Peyer's patch (tissue), 4 donors: ENCODE measurements at regions not wholly inside any gene's neighbourhood (a gene's known extent, or its start where the extent isn't known, plus 50 kb on each side); places are given as distances from the start of the nearest gene placed in this dataset.

Experiments used
- DNase-seq, 3 donors: peaks; one replicate each; pipeline ENCODE4 v3.0.0-alpha.2; 2017 to 2019
- H3K27ac ChIP-seq, 4 donors: fragments of 200-600 bp; sonication (generic); one replicate each; pipeline ENCODE4 v1.5.1; 2016 to 2019
- H3K27me3 ChIP-seq, 2 donors: fragments of 200-600 bp; sonication (generic); one replicate each; pipeline ENCODE4 v1.5.1; 2019
- H3K36me3 ChIP-seq, 3 donors: fragments of 200-600 bp; sonication (generic); one replicate each; pipeline ENCODE4 v1.5.1; 2016 to 2019
- H3K4me1 ChIP-seq, 4 donors: fragments of 200-600 bp; sonication (generic); one replicate each; pipeline ENCODE4 v1.5.1; 2016 to 2019
- H3K4me3 ChIP-seq, 4 donors: fragments of 200-600 bp; sonication (generic); 1 replicate in 3 of 4; 2 replicates in 1 of 4; pipeline ENCODE4 v1.5.1; 2016 to 2019; ENCODE audit warnings: mild to moderate bottlenecking in 1 of 4
- H3K9me3 ChIP-seq, 4 donors: fragments of 200-600 bp; sonication (generic); one replicate each; pipeline ENCODE4 v1.5.1; 2016 to 2019; ENCODE audit warnings: mild to moderate bottlenecking in 1 of 4
- CTCF ChIP-seq, 6 experiments: fragments of 450-650 bp in 4 of 6; fragments of 200-600 bp in 2 of 6; sonication (generic) in 1 of 6; IDR thresholded peaks; one replicate each; pipeline ENCODE4 v1.5.1; 2017 to 2019; ENCODE audit warnings: antibody characterized with exemption in 6 of 6, mild to moderate bottlenecking in 3 of 6, moderate library complexity in 1 of 6
- POLR2A ChIP-seq, 2 donors: fragments of 450-650 bp; IDR thresholded peaks; one replicate each; pipeline ENCODE4 v1.5.1; 2017; ENCODE audit warnings: antibody characterized with exemption in 2 of 2, mild to moderate bottlenecking in 2 of 2, moderate library complexity in 2 of 2

DNA sequence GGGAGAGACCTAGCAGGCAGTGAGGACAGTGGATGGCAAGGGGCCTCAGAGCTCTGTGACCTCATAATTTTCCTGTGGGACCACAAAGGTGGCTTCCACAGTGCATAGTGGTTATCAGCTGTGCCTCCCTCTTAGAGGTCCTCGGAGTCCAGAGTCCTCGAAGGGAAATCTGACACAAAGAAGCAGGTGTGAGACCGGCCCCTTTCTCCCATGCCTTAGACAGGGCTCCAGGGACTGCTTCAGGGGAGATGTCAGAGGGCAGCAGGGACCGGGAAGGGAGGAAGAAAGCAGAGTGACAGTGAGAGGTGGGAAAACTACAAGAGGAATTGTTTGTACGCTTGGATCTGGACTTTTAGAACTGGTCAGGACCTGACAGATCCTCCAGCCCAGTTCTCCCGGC is 66.3 kb downstream of the BAMBI start:
- Histone ChIP-seq H3K4me1 (no peaks in the 10 kb centered on the region), H3K4me3 (no peak overlapping the region), H3K9me3 (no peaks in the 10 kb centered on the region), H3K27ac (no peak overlapping the region), H3K36me3 (no peaks in the 10 kb centered on the region), H3K27me3 (no peaks in the 10 kb centered on the region)
- TF ChIP-seq CTCF (IDR thresholded peaks at IDR 0.05) (no peak), POLR2A (IDR thresholded peaks at IDR 0.05) (no peak)
- DNase-seq: no peak

GRCh38 chr10:28744069-28744768 is 66.9 kb downstream of the BAMBI start:
- DNase-seq: no peak
- Histone ChIP-seq H3K27ac (no peak overlapping the region), H3K4me3 (no peak overlapping the region), H3K9me3 (no peaks in the 10 kb centered on the region), H3K4me1 (no peaks in the 10 kb centered on the region), H3K27me3 (no peaks in the 10 kb centered on the region), H3K36me3 (no peaks in the 10 kb centered on the region)
- TF ChIP-seq POLR2A (IDR thresholded peaks at IDR 0.05): no peak
- TF ChIP-seq CTCF (IDR thresholded peaks at IDR 0.05): no peak

GRCh38 chr10:28754930-28755718 is 77.8 kb downstream of the BAMBI start:
- no peak for TF ChIP-seq POLR2A (IDR thresholded peaks at IDR 0.05)
- no peak for TF ChIP-seq CTCF (IDR thresholded peaks at IDR 0.05)
- no peak for DNase-seq
- H3K27ac ChIP-seq: no peak overlapping the region

DNA sequence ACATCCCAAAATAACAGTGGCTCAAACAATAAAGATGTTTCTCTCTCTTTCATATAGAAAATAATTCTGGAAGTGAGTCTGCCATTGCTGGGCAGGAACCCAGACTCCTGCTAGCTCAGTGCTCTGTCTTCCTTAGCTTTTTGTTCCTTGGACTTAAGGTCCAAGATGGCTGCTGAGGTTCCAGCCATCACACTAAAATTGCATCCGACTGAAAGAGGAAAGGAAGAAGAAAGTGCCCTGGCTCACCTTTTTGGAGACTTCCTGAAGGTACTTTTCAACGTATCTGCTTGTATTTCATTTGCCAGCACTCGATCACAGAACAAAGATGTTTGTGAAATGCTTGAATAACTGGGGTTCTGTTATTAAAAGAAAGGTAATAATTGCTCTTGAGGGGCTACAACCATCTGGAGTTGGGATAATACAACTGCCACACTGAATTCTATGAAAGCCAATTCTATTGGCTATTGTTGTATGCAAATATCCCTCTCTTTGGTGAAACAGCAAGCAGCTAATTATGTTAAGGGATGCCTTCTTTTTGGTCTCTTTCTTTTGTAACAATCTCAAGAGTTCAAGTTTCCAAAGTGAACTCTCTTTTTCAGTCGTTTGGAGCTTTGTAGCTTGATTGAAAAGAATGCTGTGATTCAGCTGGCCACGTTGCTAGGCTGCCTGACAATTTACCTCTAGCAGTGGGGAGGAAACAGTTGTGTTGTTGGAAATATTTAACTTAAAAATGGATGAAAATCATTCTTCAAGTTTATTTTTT is 83.9 kb downstream of the BAMBI start:
- no peak for DNase-seq
- H3K27me3 ChIP-seq: no peaks in the 10 kb centered on the region
- H3K4me3 ChIP-seq: no peak overlapping the region
- no peak overlapping the region for H3K27ac ChIP-seq
- no peaks in the 10 kb centered on the region for H3K9me3 ChIP-seq
- no peaks in the 10 kb centered on the region for H3K36me3 ChIP-seq
- no peaks in the 10 kb centered on the region for H3K4me1 ChIP-seq
- TF ChIP-seq POLR2A (IDR thresholded peaks at IDR 0.05) (no peak), CTCF (IDR thresholded peaks at IDR 0.05) (no peak)

More at GRCh38 chr10:28754930-28755718, 77.8 kb downstream of the BAMBI start:
- Histone ChIP-seq H3K4me3 (no peak overlapping the region), H3K4me1 (no peaks in the 10 kb centered on the region), H3K9me3 (no peaks in the 10 kb centered on the region), H3K36me3 (no peaks in the 10 kb centered on the region), H3K27me3 (no peaks in the 10 kb centered on the region)

DNA sequence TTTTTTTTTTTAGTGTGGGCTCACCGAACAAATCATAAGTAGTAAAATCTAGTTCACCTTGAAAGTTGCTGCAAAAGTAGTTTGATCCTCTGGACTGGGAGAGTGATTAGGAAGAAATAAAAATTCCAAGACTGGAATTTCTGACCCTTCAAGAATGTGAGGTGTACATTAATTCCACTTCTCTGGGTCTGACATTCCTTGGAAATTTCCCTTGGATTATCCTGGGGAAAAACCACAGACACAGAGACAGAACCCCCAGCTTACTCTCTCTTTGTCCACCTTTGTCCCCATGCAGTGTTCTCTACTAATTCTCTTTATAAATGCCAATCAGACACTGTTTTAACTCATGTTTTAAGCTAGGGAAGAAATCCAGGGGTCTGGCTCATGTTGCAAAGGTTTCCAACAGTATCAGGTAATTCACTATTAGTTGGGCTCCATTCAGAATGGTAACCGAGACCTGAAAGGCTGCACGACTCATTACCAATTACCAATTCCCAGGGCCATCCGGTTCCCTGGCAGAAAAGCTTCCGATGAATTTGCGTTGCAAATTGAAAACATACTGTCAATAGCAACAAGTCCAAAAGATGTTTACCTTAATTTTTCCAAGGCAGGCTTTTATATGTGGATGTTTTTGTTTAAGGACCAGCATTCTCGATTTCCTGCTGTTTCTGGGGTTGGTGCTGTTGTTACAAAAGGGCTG is 86.3 kb downstream of the BAMBI start:
- no peak for DNase-seq
- H3K4me1 ChIP-seq: no peaks in the 10 kb centered on the region
- no peak overlapping the region for H3K27ac ChIP-seq
- H3K4me3 ChIP-seq: no peak overlapping the region
- H3K27me3 ChIP-seq: no peaks in the 10 kb centered on the region
- TF ChIP-seq CTCF (IDR thresholded peaks at IDR 0.05) (no peak), POLR2A (IDR thresholded peaks at IDR 0.05) (no peak)
- no peaks in the 10 kb centered on the region for H3K36me3 ChIP-seq
- H3K9me3 ChIP-seq: no peaks in the 10 kb centered on the region
